HFFc6 (cell line): ENCODE measurements at regions not wholly inside any gene's neighbourhood (a gene's known extent, or its start where the extent isn't known, plus 50 kb on each side); places are given as distances from the start of the nearest gene placed in this dataset.

Source experiments
- DNase-seq: peaks from one replicate; pipeline ENCODE4 v3.0.0-alpha.2; 2018
- H3K27ac Mint-ChIP-seq: 2 replicates; pipeline ENCODE4 v1.8.0; 2020; ENCODE audit warnings: mild to moderate bottlenecking, mixed read lengths
- H3K27me3 Mint-ChIP-seq: 2 replicates; pipeline ENCODE4 v1.8.0; 2021; ENCODE audit warnings: mild to moderate bottlenecking, moderate library complexity, mixed read lengths; ENCODE audit not compliant: insufficient read depth
- H3K36me3 Mint-ChIP-seq: 2 replicates; pipeline ENCODE4 v1.8.0; 2021; ENCODE audit warnings: low read depth, mixed read lengths
- H3K4me1 Mint-ChIP-seq: 2 replicates; pipeline ENCODE4 v1.8.0; 2020; ENCODE audit warnings: low read depth, mixed read lengths
- H3K4me3 Mint-ChIP-seq: 2 replicates; pipeline ENCODE4 v1.8.0; 2020; ENCODE audit warnings: mild to moderate bottlenecking, moderate library complexity, mixed read lengths
- H3K9me3 Mint-ChIP-seq: 2 replicates; pipeline ENCODE4 v1.8.0; 2020; ENCODE audit warnings: mild to moderate bottlenecking, mixed read lengths
- TF ChIP-seq, protein P1 (sequence below): fragments of 200-600 bp; sonication (generic); IDR thresholded peaks from 2 replicates; pipeline ENCODE4 v1.5.0; 2021; ENCODE audit warnings: antibody characterized with exemption, mild to moderate bottlenecking

DNA sequence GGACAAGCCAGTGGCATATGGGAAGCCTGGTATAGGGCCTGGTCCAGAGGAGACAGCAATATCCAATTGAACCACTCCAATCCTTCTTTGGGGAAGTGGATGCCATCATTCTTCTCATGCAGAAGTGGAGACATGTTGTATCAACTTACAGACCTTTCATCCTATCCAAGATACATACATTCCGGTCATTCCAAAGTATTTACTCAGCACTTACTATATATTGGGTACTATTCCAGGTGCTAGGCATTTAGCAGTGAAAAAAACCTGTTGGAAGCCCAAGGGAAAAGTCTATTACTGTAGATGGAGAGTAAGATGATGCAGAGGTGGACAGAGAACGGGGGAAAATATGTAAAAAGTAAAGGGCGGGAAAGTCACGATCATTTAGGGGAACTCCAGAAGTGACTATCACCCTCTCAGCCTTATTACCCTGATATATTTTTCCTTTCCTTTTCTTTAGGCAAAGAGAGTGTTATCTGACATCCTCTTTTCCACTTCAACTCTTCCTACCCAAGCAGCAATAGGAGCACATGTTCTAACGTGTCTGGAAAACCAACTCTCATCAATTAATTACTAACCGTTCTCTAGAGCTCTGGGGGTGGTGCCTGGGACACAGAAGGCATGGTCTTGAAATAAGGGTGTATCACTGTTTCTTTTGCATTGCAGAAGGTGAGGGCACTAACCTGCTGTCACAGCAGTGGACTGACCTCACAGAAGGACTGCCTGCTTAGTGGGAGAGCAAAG lies 210.1 kb upstream of the MAF start:
- no peak for DNase-seq
- Mint-ChIP-seq H3K4me3 (no peak overlapping the region), H3K36me3 (no peaks in the 10 kb centered on the region), H3K4me1 (no peaks in the 10 kb centered on the region), H3K9me3 (peaks cover 46% of the 10 kb centered on the region), H3K27ac (no peak overlapping the region), H3K27me3 (no peaks in the 10 kb centered on the region; the same call in 1 of the 2 replicates)
- TF ChIP-seq, protein P1, sequence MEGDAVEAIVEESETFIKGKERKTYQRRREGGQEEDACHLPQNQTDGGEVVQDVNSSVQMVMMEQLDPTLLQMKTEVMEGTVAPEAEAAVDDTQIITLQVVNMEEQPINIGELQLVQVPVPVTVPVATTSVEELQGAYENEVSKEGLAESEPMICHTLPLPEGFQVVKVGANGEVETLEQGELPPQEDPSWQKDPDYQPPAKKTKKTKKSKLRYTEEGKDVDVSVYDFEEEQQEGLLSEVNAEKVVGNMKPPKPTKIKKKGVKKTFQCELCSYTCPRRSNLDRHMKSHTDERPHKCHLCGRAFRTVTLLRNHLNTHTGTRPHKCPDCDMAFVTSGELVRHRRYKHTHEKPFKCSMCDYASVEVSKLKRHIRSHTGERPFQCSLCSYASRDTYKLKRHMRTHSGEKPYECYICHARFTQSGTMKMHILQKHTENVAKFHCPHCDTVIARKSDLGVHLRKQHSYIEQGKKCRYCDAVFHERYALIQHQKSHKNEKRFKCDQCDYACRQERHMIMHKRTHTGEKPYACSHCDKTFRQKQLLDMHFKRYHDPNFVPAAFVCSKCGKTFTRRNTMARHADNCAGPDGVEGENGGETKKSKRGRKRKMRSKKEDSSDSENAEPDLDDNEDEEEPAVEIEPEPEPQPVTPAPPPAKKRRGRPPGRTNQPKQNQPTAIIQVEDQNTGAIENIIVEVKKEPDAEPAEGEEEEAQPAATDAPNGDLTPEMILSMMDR, result no peak

DNA sequence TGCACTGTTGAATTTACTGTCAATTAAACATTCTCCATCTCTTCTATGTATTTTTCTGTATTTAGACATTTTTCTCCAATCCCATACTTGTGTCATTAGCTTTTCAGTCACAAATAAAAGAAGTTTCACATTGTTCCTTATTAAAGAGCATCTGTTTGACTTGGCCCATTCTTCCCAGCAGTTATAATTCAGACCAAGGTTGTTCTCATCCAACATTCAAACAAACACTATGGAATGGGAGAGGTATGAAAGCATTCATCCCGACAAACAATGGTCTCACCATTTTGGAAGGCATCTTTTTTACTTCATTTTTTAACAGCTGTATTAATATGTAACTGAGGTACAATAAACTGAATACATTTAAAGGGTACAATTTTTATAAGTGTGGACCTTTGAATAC lies 208.8 kb upstream of the MAF start:
- H3K4me1 Mint-ChIP-seq, result no peaks in the 10 kb centered on the region
- no peaks in the 10 kb centered on the region; the same call in 1 of the 2 replicates for H3K27me3 Mint-ChIP-seq
- H3K36me3 Mint-ChIP-seq, result no peaks in the 10 kb centered on the region
- no peak for DNase-seq
- TF ChIP-seq, protein P1, result no peak
- H3K4me3 Mint-ChIP-seq, result no peak overlapping the region
- no peak overlapping the region for H3K27ac Mint-ChIP-seq
- H3K9me3 Mint-ChIP-seq, result peaks cover 40% of the 10 kb centered on the region

DNA sequence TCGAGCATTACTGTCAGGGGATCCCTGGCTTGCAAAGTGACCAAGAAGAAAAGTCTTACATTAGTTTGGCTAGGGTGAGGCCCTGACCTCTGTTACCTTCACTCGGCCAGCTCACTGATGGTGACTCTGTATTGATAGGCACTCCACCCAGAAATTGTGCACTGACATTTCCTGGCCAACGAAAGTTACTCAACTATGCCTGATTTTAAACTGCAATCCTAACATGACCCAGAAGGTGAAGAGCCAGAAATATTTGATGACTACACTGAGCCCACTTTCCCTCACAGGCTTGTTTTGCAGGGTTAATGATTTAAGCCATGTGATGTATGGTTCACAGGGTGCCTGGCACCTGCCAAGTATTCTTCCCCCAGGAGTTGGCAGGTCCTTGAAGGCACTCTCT lies 208.2 kb upstream of the MAF start:
- H3K27ac Mint-ChIP-seq, result no peak overlapping the region
- H3K27me3 Mint-ChIP-seq, result no peaks in the 10 kb centered on the region; the same call in 1 of the 2 replicates
- H3K36me3 Mint-ChIP-seq, result no peaks in the 10 kb centered on the region
- H3K4me1 Mint-ChIP-seq, result no peaks in the 10 kb centered on the region
- TF ChIP-seq, protein P1, result no peak
- H3K9me3 Mint-ChIP-seq, result peaks cover 41% of the 10 kb centered on the region
- DNase-seq, result no peak
- H3K4me3 Mint-ChIP-seq, result no peak overlapping the region

DNA sequence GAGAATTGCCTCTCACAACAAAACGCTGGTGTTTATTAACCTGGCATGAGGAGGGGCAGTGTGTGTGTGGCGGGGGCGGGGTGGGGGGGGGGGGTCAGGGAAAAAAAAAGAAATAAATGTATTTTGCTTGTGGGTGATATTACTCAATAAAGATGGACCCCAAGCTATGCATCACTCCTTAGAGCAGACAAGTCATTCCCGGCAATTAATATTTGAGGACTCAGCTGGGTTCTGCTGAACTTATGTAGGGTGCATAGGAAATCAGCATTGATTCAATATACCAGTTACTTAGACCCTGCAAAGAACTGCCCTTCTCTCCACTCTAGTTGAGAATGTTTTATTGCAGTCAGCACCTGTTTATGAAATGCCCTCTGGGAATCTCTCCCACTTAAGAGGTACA lies 206.2 kb upstream of the MAF start:
- Mint-ChIP-seq H3K4me3 (no peak overlapping the region), H3K36me3 (no peaks in the 10 kb centered on the region), H3K27me3 (no peaks in the 10 kb centered on the region; the same call in 1 of the 2 replicates), H3K4me1 (no peaks in the 10 kb centered on the region), H3K9me3 (peaks cover 35% of the 10 kb centered on the region), H3K27ac (no peak overlapping the region)
- DNase-seq, result no peak
- TF ChIP-seq, protein P1, result no peak

DNA sequence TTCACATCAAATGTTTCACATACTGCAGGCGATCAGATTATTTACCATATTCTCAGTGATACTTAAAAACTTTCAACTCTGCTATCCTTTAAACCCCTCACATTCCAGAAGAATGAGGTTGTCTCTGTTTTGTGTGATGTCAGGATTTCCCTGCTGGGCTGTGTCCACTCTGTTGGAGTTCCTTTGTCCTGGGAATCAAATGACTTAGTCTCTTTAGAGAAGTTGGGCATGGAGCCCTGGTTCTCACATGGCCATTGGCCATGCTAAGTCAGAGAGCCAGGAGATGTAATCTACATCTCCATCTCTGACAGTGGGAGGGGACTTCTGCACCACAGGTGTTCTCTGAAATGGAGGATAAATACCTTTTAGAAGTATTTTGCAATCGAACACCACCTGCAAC lies 205.1 kb upstream of the MAF start:
- TF ChIP-seq, protein P1, result no peak
- no peak for DNase-seq
- no peaks in the 10 kb centered on the region; the same call in 1 of the 2 replicates for H3K36me3 Mint-ChIP-seq
- H3K9me3 Mint-ChIP-seq, result peaks cover 40% of the 10 kb centered on the region
- no peak overlapping the region for H3K4me3 Mint-ChIP-seq
- H3K4me1 Mint-ChIP-seq, result no peaks in the 10 kb centered on the region
- no peak overlapping the region for H3K27ac Mint-ChIP-seq
- no peaks in the 10 kb centered on the region; the same call in 1 of the 2 replicates for H3K27me3 Mint-ChIP-seq
